Fibroblast of gingiva (primary cell): ENCODE measurements at regions not wholly inside any gene's neighbourhood (a gene's known extent, or its start where the extent isn't known, plus 50 kb on each side); places are given as distances from the start of the nearest gene placed in this dataset.

ENCODE experiments used
- DNase-seq: peaks from one replicate; pipeline ENCODE4 v3.0.0-alpha.2; 2011; ENCODE audit warnings: low read depth

- no peak for DNase-seq
Observed at GRCh38 chr1:13922466-13923110, 222.6 kb downstream of the PRDM2 start.

- DNase-seq, result no peak
Observed at GRCh38 chr1:13926556-13926955, 226.6 kb downstream of the PRDM2 start.

GRCh38 chr1:13927736-13928135, 227.7 kb downstream of the PRDM2 start:
- DNase-seq, result no peak

GRCh38 chr1:13929313-13929712, 229.3 kb downstream of the PRDM2 start:
- no peak for DNase-seq

GRCh38 chr1:13930151-13930550, 230.2 kb downstream of the PRDM2 start:
- DNase-seq, result no peak

GRCh38 chr1:13931226-13931625, 231.2 kb downstream of the PRDM2 start:
- DNase-seq, result no peak

GRCh38 chr1:13935336-13935735, 235.3 kb downstream of the PRDM2 start:
- DNase-seq, result no peak

- peak; percentile 16 for DNase-seq
Observed at GRCh38 chr1:13941315-13941714, 241.3 kb downstream of the PRDM2 start.

GRCh38 chr1:13943055-13943454, 243.1 kb downstream of the PRDM2 start:
- no peak for DNase-seq

- DNase-seq, result peak; percentile 67
Observed at GRCh38 chr1:13945856-13946255, 245.9 kb downstream of the PRDM2 start.

GRCh38 chr1:13947658-13948057, 247.7 kb downstream of the PRDM2 start:
- no peak for DNase-seq

- DNase-seq, result peak; percentile 51
Observed at GRCh38 chr1:13948396-13948795, 248.4 kb downstream of the PRDM2 start.

GRCh38 chr1:13948888-13949391, 249.0 kb downstream of the PRDM2 start:
- DNase-seq, result peak; percentile 96

GRCh38 chr1:13949546-13949945, 249.6 kb downstream of the PRDM2 start:
- DNase-seq, result no peak

GRCh38 chr1:13950637-13951036, 250.6 kb downstream of the PRDM2 start:
- no peak for DNase-seq

- DNase-seq, result peak; percentile 65
Observed at GRCh38 chr1:13951793-13952751, 252.1 kb downstream of the PRDM2 start.

- no peak for DNase-seq
Observed at GRCh38 chr1:13952985-13953384, 253.0 kb downstream of the PRDM2 start.

- DNase-seq, result peak; percentile 83
Observed at GRCh38 chr1:13956393-13956792, 256.4 kb downstream of the PRDM2 start.

GRCh38 chr1:13960375-13960987, 260.5 kb downstream of the PRDM2 start:
- DNase-seq, result peak; percentile 38

- DNase-seq, result no peak
Observed at GRCh38 chr1:13964768-13965167, 264.8 kb downstream of the PRDM2 start.

GRCh38 chr1:13965770-13966398, 265.9 kb downstream of the PRDM2 start:
- peak; percentile 70 for DNase-seq

GRCh38 chr1:13967707-13968106, 267.7 kb downstream of the PRDM2 start:
- no peak for DNase-seq
